Adipocyte (in vitro differentiated cells): ENCODE measurements at regions not wholly inside any gene's neighbourhood (a gene's known extent, or its start where the extent isn't known, plus 50 kb on each side); places are given as distances from the start of the nearest gene placed in this dataset.

Experiments
- DNase-seq: peaks from one replicate; pipeline ENCODE4 v3.0.0-alpha.2; 2015; ENCODE audit warnings: low read depth
- H3K27me3 ChIP-seq: replicated peaks from 2 replicates; pipeline ENCODE4 v1.7.0; 2013; ENCODE audit warnings: mild to moderate bottlenecking, low read length, moderate library complexity; ENCODE audit not compliant: control insufficient read depth, insufficient read depth
- H3K36me3 ChIP-seq: 2 replicates; pipeline ENCODE4 v1.7.0; 2013; ENCODE audit warnings: low read length, mild to moderate bottlenecking, moderate library complexity; ENCODE audit not compliant: control insufficient read depth, insufficient read depth, severe bottlenecking
- H3K4me1 ChIP-seq: 2 replicates; pipeline ENCODE4 v1.7.0; 2013; ENCODE audit warnings: mild to moderate bottlenecking, low read length, moderate library complexity; ENCODE audit not compliant: control insufficient read depth, insufficient read depth
- H3K4me3 ChIP-seq: 2 replicates; pipeline ENCODE4 v1.7.0; 2013; ENCODE audit warnings: mild to moderate bottlenecking, low read length, moderate library complexity
- H3K9ac ChIP-seq: 2 replicates; pipeline ENCODE4 v1.7.0; 2013; ENCODE audit warnings: mild to moderate bottlenecking, low read length, moderate library complexity
- H3K9me3 ChIP-seq: 2 replicates; pipeline ENCODE4 v1.7.0; 2013; ENCODE audit warnings: mild to moderate bottlenecking, low read length, moderate library complexity; ENCODE audit not compliant: control insufficient read depth

DNA sequence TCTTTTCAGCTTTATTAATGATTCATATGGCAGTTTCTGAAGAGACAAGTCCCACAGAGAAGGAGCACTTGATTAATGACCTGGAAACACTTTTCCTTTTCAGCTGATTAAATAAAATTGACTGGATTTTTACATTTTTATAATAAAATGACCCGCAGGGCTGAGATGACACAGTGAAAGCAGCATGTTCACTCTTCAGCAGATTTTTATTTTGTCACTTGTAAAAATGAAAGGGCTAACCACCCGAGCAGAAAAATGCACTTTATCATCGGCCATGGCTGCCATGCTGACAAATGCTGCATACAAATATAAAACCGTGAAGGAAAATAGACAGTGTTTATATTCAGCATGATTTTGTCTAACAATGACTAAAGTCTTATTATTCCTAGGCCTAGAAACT lies 321.6 kb upstream of the ITGA1 start:
- H3K27me3 ChIP-seq = no peaks in the 10 kb centered on the region
- H3K9ac ChIP-seq = no peak overlapping the region
- no peaks in the 10 kb centered on the region for H3K36me3 ChIP-seq
- no peaks in the 10 kb centered on the region for H3K9me3 ChIP-seq
- no peak for DNase-seq
- H3K4me1 ChIP-seq = no peaks in the 10 kb centered on the region
- no peak overlapping the region for H3K4me3 ChIP-seq

DNA sequence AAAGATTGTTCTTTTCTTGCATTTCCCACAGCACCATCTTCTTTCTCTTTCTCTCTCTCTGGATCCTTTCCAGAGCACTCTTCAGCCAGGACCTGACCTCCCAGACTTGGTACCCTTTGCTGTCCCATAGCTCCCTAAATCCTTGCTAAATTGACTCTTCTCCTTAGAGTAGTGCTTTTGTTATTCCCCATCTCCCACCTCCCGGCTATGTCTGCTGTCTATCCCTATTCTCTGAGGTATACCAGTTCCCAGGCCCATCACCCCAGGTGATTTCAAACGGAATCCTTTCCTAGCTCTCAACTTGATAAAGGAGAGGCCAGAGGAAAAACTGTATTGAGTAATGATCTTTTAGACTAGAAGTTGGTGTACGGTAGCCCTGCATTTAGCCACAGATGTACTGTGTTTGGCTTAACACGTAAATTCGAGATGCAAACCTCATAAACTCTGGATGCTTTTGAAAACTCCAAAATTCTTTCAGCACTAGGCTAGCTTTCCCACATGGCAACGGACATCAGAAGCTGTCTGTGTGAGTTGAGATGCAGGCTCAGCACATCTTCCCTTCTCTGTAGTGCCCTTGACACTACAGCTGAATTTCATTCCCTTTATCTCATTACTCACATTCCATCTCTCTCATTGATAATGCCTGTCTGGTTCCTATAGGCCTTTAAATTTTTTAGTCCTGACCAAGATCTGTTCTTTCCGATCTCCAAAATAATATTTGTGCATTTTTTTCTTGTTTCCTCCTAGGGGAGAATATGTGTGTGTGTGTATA lies 320.8 kb upstream of the ITGA1 start:
- Histone ChIP-seq H3K4me3 (no peak overlapping the region), H3K9me3 (no peaks in the 10 kb centered on the region), H3K4me1 (no peaks in the 10 kb centered on the region), H3K9ac (no peak overlapping the region), H3K36me3 (no peaks in the 10 kb centered on the region), H3K27me3 (no peaks in the 10 kb centered on the region)
- no peak for DNase-seq

DNA sequence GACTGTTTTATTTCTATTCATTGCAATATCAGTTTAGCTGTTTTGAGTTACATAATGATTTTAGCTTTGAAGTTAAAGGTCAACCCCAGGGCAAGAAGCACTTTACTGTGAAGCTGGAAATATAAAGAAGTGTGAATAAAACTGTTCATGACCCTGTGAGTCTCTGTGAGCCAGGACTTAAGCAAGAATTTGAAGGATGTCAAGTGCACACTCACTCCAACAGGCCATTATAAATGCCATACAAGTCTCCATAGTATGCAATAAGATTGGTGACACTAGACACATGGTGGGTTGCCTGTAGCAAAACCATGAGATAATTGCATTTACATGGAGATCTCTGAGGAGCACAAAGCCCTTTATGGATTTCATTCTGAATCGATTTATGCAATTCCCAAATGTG lies 318.7 kb upstream of the ITGA1 start:
- H3K27me3 ChIP-seq = no peaks in the 10 kb centered on the region
- no peaks in the 10 kb centered on the region for H3K36me3 ChIP-seq
- no peak for DNase-seq

DNA sequence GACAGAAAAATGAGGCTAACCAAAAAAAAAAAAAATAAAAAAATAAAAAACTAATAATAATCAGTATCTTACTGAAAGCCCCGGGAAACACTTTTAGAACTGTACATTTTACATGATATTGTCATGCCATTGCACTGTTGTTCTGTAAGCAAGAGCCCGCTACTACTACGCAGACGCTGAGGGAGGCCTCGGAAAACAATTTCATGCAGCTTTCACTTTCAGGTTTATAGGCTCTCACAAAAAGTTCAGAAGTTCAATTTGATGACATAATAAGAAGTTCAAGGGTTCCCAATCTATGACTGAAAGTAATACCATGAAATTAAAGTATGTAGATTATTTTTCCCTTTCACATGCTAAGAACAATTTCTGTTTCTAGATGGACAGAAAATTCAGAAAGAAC lies 318.3 kb upstream of the ITGA1 start:
- DNase-seq = peak; percentile 0
- Histone ChIP-seq H3K4me3 (no peak overlapping the region), H3K9me3 (no peaks in the 10 kb centered on the region), H3K4me1 (no peaks in the 10 kb centered on the region), H3K9ac (no peak overlapping the region), H3K36me3 (no peaks in the 10 kb centered on the region), H3K27me3 (no peaks in the 10 kb centered on the region)

More for the DNA sequence above, 318.7 kb upstream of the ITGA1 start:
- Histone ChIP-seq H3K9ac (no peak overlapping the region), H3K9me3 (no peaks in the 10 kb centered on the region), H3K4me3 (no peak overlapping the region), H3K4me1 (no peaks in the 10 kb centered on the region)

DNA sequence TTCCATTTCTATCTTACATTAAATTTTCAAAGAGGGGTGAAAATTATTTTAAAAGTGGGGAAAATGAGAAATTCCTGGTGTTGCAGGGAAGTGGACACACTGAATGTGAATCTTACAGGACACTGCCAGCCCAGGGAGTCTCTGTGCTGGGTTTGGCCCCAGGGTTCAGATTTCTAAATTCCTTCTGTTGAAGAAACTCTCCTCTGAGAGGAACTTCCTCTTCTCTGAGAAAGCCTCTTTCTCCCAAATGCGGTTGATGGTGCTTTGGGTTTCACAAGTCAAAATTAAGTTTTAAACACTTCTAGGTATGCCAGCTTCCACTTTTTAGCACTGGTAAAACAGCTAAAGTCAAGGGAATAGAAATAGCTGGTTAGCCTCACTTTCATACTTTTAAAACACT lies 317.9 kb upstream of the ITGA1 start:
- Histone ChIP-seq H3K4me3 (no peak overlapping the region), H3K9ac (no peak overlapping the region), H3K4me1 (no peaks in the 10 kb centered on the region), H3K9me3 (no peaks in the 10 kb centered on the region), H3K36me3 (no peaks in the 10 kb centered on the region), H3K27me3 (no peaks in the 10 kb centered on the region)
- DNase-seq = peak; percentile 5

DNA sequence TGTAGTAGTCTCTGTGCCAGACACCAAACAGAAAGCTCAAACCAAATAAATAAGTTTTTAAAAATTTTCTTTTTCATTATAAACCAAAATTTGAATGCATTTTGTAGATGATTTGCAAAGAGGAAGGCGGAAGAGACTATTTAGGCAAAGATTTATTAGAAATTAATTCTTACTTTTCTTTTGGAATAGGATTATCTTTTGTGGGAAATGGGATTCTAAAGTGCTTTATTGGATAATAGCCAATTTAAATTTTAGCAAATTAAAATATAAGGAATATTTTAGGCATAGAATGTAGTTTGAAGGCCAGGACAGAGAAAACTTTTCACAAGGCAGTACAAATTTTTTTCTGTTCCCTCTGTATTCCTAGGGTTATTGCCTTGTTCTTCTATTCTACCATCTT lies 311.4 kb upstream of the ITGA1 start:
- no peaks in the 10 kb centered on the region for H3K36me3 ChIP-seq
- H3K9me3 ChIP-seq = no peaks in the 10 kb centered on the region
- no peaks in the 10 kb centered on the region for H3K4me1 ChIP-seq
- no peak overlapping the region for H3K4me3 ChIP-seq
- DNase-seq = no peak
- no peak overlapping the region for H3K9ac ChIP-seq
- H3K27me3 ChIP-seq = no peaks in the 10 kb centered on the region

DNA sequence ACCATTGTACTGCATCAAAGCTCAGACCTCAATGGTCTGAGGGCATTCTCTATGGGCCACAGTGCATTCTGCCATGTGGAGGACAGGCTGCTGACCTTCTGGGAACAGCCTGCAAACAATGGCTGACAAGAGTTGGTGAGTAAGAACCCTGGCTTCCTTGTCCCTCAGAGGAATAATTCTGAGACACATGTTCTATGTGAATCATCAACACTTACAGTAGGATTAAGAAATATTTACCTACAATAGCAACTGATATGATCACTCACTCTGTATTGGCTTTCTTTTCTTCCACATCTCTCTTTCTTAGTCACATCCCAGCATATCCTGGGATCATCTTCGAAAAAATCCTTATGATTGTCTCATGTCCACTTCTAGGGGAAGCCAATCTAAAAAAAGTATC lies 306.5 kb upstream of the ITGA1 start:
- no peaks in the 10 kb centered on the region for H3K27me3 ChIP-seq
- H3K36me3 ChIP-seq = no peaks in the 10 kb centered on the region
- H3K9me3 ChIP-seq = no peaks in the 10 kb centered on the region
- no peak for DNase-seq
- H3K4me1 ChIP-seq = no peaks in the 10 kb centered on the region
- H3K4me3 ChIP-seq = no peak overlapping the region
- H3K9ac ChIP-seq = no peak overlapping the region

DNA sequence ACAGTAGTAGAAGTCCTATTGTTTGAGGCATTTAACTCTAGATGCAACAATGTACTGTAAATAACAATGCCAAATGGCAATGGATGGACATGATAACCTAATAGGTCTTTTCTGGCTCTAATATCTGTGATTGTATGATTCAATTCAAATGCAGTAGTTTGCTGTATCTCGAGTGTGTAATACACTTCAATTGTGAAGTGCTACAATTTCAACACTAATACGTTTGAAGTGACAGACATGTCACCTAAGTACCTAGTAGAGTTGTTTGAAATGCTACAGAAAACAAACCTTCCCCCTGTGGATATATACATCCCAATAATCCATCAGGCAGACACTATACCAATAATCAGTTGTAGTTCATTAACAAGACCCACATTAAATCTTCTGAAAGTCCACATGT lies 305.9 kb upstream of the ITGA1 start:
- no peaks in the 10 kb centered on the region for H3K36me3 ChIP-seq
- no peaks in the 10 kb centered on the region for H3K27me3 ChIP-seq
- DNase-seq = no peak
- no peaks in the 10 kb centered on the region for H3K4me1 ChIP-seq
- H3K9ac ChIP-seq = no peak overlapping the region
- no peak overlapping the region for H3K4me3 ChIP-seq
- H3K9me3 ChIP-seq = no peaks in the 10 kb centered on the region

DNA sequence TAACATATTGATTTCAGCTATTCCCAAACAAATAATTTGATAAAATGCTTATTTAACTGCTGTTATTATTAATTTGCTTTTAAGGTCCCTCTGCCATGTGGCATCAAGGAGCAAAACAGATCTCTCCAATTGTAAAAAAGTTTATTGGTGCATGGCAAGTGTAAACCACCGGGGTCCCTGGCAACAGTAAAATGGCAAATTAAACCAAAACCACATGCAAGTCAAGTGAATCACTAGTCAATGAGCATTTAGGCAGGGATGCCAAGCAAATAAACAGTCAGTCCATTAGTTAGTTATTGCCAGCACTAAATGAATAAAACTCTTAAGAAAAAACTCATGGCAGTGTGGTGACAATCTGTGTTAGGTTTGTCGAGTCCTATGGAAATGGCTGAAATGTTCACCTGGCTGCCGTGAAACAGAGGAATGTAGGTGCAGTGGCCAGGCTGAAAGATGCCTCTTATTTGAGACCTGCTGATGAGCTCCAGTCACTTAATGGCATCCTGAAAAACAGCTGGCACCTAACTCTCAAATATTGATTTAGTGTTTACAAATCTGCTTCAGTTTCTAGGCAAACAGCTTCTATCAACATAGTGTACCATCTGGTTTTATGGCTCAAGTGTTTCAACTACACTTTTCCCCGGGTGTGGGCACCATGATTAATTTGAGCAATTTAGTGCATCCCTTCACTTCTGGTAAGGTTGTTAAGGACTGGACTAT lies 296.5 kb upstream of the ITGA1 start:
- DNase-seq = no peak
- H3K9ac ChIP-seq = no peak overlapping the region
- H3K9me3 ChIP-seq = no peaks in the 10 kb centered on the region
- no peak overlapping the region for H3K4me3 ChIP-seq
- no peaks in the 10 kb centered on the region for H3K27me3 ChIP-seq
- no peaks in the 10 kb centered on the region for H3K4me1 ChIP-seq
- H3K36me3 ChIP-seq = no peaks in the 10 kb centered on the region

DNA sequence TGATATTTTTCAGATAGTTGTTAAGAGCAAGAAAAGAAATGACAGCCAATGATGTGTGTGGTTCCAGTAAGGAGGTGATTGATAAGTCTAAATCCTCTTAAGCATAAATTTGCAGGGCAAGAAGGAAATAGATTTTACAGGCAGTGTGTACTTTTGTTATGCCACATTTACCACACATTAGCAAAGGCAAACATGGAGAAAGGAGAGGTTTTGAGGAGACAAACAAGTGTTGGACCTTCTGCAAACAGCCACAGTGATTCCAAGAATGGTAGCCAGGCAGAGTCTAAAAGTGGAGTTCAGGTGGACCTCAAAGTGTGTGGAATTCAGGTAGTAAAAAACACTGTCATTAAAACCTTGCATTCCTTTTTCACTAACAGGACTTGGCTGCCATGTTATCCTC lies 295.9 kb upstream of the ITGA1 start:
- H3K4me3 ChIP-seq = no peak overlapping the region
- no peaks in the 10 kb centered on the region for H3K27me3 ChIP-seq
- no peaks in the 10 kb centered on the region for H3K9me3 ChIP-seq
- no peaks in the 10 kb centered on the region for H3K4me1 ChIP-seq
- no peak for DNase-seq
- no peak overlapping the region for H3K9ac ChIP-seq
- H3K36me3 ChIP-seq = no peaks in the 10 kb centered on the region

DNA sequence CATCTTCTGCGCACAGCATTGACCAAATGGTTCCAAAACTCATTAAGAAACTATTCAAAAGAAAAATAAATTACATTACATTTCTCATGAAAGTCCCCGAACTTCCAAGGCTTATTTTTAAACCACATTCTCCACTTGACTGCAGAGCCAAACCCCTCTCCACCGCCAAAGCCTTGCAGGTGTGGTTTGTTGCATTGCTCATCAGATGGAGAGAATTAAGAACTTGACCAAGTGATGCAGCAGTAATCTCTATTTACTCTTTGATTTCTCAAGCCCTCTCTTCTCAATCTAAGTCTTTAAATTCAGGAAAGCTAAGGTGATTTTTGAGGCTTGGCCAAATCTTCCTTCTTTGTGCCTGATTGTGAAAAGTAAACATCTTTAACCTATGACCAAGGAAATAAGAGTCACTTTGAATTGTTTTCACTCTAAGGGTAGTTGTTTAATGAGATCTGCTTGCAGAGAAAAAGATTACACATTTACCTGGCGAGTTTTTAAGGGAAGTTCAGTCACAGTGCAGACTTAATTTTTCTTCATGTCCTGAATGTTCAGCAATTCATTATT lies 290.5 kb upstream of the ITGA1 start:
- Histone ChIP-seq H3K9ac (no peak overlapping the region), H3K36me3 (no peaks in the 10 kb centered on the region), H3K27me3 (no peaks in the 10 kb centered on the region), H3K9me3 (no peaks in the 10 kb centered on the region), H3K4me3 (no peak overlapping the region), H3K4me1 (no peaks in the 10 kb centered on the region)
- no peak for DNase-seq
